ENCODE measurements at regions not wholly inside any gene's neighbourhood (a gene's known extent, or its start where the extent isn't known, plus 50 kb on each side); places are given as distances from the start of the nearest gene placed in this dataset.

DNA sequence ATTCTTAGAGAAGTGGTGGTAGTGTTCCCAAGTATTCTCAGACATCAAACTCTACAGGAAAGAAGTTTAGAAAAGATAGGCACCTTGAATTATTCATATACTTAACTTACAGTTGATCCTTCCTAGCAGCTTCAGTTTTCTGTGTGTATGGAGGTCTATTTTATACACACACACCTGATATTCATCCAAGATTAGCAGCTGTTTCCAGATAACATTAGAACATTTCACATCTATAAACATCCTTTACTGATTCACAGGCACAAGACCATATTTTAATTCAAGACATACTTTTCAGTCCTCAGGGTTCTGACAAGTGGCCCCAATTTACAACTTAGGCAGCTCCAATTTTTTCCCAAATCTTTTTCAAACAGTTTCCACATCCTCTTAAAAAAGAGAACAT lies 287.8 kb upstream of the USP25 start:
- no peak for DNase-seq (ENCODE audit: low spot score)
- TF ChIP-seq, protein P1, sequence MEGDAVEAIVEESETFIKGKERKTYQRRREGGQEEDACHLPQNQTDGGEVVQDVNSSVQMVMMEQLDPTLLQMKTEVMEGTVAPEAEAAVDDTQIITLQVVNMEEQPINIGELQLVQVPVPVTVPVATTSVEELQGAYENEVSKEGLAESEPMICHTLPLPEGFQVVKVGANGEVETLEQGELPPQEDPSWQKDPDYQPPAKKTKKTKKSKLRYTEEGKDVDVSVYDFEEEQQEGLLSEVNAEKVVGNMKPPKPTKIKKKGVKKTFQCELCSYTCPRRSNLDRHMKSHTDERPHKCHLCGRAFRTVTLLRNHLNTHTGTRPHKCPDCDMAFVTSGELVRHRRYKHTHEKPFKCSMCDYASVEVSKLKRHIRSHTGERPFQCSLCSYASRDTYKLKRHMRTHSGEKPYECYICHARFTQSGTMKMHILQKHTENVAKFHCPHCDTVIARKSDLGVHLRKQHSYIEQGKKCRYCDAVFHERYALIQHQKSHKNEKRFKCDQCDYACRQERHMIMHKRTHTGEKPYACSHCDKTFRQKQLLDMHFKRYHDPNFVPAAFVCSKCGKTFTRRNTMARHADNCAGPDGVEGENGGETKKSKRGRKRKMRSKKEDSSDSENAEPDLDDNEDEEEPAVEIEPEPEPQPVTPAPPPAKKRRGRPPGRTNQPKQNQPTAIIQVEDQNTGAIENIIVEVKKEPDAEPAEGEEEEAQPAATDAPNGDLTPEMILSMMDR (IDR thresholded peaks at IDR 0.05; ENCODE audit: extremely low read depth, missing control alignments) = no peak

DNA sequence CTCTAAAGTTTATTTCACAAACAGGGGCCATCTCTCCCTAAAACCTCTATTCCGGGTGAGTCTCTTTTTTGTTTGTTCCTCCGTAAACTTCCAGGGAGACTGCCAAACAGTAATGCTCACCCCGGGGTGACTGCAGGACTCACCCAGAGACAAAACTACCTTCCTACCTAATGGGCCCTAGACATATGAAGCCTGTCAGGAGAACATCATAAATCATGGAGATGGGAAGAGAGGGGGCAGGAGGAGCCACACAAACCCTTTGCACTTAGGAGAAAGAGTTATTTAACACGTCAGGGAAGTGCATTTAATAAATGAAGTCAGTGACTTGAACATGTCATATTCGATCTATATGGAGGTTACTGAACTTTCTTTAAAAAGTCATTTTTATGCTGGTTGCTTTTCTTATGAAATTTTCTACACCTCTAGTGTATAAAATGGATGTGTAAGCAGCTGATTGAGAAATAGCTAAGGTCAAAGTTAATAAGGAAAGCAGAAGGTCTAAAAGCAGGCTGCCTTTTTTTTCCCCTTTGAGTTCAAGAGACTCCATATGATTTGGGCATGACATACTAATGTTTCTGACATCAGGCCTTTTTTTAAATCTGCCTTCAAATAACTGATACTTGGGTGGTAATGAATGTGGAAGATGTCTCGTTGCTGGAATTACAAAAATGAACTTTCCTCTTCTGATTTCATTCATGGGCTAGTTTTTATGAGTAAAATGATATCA lies 286.9 kb upstream of the USP25 start:
- TF ChIP-seq, protein P1 (IDR thresholded peaks at IDR 0.05; ENCODE audit: extremely low read depth, missing control alignments) = no peak
- no peak for DNase-seq (ENCODE audit: low spot score)

DNA sequence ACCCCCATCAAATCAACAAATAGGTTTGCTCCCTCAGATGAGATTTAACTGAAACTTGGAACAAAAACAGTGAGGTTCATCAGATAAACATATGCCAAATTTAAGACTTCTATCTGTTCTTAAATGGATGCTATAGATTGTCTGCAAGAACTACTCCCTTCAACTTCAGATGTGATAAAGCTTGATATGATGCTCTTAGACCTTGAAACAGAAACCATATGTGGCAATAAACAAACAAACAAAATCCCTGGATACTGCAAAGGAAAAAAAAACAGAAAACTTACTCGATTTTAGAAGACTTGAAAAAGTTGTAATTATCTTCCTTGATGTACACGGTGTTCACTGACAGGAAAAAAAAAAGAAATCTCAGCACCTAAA lies 286.1 kb upstream of the USP25 start:
- DNase-seq (ENCODE audit: low spot score) = no peak
- TF ChIP-seq, protein P1 (IDR thresholded peaks at IDR 0.05; ENCODE audit: extremely low read depth, missing control alignments) = no peak

DNA sequence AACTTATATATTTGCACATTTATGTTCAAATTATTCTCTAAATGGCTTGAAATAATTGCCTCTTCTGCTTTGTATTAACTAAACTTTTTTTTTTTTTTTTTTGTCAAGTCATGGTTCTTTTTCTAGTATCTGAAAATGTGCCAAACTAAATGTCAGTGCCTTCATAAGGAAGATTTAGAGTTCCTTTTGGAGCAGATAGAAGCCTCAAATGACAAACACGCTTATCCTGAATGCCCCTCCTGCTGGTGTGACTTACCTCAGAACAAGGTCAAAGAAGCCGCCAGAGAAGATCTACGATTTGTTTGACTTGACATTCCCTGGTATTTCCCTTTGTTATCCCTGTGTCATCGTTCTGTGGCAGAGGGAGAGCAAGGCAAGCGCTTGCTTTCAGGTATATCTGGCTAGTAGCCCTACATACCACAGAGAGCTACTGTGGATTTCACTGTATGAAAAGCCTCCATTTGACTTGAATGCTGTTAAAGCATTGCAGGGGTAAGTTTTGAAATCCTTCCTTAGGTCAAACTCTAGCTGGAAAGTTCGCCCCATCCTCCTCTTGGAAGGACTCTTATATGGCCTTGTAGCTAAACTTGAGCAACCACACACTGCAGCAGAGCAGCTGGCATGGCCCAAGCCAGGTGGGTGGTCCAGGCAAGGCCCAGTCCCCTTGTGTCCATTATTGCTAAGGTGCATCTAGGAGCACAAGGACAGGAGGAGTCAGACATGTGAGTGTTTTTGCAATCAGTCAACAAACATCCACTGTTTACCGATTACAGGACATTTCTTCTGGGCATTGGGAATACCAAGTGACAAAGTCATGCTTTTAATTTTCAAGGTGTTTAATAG lies 285.4 kb upstream of the USP25 start:
- no peak for DNase-seq (ENCODE audit: low spot score)

DNA sequence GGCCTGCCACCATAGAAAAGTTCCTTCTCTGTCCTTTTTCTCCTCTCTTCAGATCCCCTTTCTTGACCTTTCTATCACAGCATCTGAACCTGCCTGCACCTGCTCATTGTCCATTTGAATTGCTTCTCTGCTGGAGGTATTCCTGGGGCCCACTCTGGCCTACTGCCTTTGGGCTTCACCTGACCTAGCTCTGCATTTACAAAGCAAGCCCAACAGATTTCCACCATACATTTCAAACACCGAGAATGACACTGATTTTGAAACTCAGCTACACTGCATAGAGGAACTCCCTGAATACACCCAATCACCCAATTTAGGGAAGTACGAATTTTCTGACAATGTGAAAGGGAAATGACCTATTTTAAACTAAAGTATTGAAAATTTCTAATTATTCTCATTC lies 284.5 kb upstream of the USP25 start:
- peak; percentile 39 for DNase-seq (ENCODE audit: low spot score)
- TF ChIP-seq, protein P1 (IDR thresholded peaks at IDR 0.05; ENCODE audit: extremely low read depth, missing control alignments) = no peak

More for the DNA sequence above, 285.4 kb upstream of the USP25 start:
- TF ChIP-seq, protein P1 (IDR thresholded peaks at IDR 0.05; ENCODE audit: extremely low read depth, missing control alignments) = no peak

DNA sequence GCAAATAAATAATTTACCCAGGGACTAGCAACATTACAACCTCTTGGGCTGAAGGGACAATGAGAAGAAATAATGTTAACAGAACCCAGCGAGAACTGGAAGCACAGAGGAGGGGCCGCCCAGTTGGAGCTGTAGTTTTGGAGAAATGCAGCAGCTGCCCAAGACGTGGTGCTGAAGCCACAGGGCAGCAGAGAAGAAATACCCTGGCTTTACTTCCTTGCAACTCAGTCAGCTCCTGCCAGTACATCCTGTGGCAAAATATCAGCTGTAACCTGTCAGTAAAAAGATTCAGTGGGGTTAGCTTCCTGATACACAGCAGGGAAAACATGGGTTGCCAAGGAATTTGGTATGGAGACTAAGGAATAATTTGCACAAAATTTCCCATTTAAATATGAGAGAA lies 283.6 kb upstream of the USP25 start:
- DNase-seq (ENCODE audit: low spot score) = no peak
- TF ChIP-seq, protein P1 (IDR thresholded peaks at IDR 0.05; ENCODE audit: extremely low read depth, missing control alignments) = no peak

DNA sequence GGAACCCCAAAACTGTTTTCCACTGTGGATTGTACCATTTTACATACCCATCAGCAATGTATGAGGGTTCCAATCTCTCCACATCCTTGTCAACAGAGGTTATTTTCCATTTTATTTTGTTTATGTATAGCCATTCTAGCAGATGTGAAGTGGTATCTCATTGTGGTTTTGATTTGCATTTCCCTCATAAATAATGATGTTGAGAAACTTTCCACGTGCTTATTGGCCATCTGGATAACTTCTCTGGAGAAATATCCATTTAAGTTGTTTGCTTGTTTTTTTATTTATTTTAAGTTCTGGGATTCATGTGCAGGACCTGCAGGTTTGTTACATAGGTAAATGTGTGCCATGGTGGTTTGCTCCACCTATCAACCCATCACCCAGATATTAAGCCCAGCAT lies 280.2 kb upstream of the USP25 start:
- TF ChIP-seq, protein P1 (IDR thresholded peaks at IDR 0.05; ENCODE audit: extremely low read depth, missing control alignments) = no peak
- no peak for DNase-seq (ENCODE audit: low spot score)

All from GM20000 (cell line).